ENCODE measurements at regions not wholly inside any gene's neighbourhood (a gene's known extent, or its start where the extent isn't known, plus 50 kb on each side); places are given as distances from the start of the nearest gene placed in this dataset.
"Not testable (repeated sequence)": the region's sequence is repeated elsewhere in the genome, so short reads cannot be mapped to it uniquely, and the experiment has no call there.

DNA sequence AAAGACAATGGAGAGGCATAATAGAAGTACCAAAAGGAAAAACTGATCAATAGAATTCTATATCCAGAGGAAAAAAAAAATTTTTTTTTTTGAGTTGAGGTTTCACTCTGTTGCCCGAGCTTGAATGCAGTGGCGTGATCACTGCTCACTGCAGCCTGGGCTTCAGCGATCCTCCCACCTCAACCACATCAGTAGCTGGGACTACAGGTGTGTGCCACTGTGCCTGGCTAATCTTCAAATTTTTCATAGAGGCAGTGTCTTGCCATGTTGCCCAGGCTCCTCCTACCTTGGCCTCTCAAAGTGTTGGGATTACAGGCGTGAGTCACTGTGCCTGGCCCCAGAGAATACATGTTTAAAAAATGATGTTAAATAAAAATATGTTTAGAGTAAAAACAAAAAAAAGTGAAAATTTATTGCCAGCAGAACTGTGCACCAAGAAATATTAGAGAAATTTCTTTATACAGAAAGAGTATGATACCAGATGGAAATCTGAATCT, 154.3 kb upstream of the ZBTB20 start:
- no peak for DNase-seq
- intact Hi-C loops (cut with DNase I; ENCODE audit: low total_unique reads), result no loop called here
- Histone ChIP-seq H3K9me3 (peaks cover 0 to 4% (median 0%) of the 10 kb centered on the region in 8 donors), H3K4me1 (no peaks in the 10 kb centered on the region), H3K36me3 (no peaks in the 10 kb centered on the region), H3K27me3 (replicated peaks in 1 of 7) (no peaks in the 10 kb centered on the region), H3K4me3 (no peak overlapping the region), H3K27ac (no peak overlapping the region)
- TF ChIP-seq, protein P1, sequence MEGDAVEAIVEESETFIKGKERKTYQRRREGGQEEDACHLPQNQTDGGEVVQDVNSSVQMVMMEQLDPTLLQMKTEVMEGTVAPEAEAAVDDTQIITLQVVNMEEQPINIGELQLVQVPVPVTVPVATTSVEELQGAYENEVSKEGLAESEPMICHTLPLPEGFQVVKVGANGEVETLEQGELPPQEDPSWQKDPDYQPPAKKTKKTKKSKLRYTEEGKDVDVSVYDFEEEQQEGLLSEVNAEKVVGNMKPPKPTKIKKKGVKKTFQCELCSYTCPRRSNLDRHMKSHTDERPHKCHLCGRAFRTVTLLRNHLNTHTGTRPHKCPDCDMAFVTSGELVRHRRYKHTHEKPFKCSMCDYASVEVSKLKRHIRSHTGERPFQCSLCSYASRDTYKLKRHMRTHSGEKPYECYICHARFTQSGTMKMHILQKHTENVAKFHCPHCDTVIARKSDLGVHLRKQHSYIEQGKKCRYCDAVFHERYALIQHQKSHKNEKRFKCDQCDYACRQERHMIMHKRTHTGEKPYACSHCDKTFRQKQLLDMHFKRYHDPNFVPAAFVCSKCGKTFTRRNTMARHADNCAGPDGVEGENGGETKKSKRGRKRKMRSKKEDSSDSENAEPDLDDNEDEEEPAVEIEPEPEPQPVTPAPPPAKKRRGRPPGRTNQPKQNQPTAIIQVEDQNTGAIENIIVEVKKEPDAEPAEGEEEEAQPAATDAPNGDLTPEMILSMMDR (IDR thresholded peaks at IDR 0.05 in 8 of 11, conservative IDR thresholded peaks at IDR 0.05 in 3 of 11), result no peak
- no peak for TF ChIP-seq POLR2A (IDR thresholded peaks at IDR 0.05)
- no peak for TF ChIP-seq POLR2AphosphoS5 (IDR thresholded peaks at IDR 0.05)
- WGBS, 5 donors, result 85 to 93% (median 86%) methylated on average over 4 of the region's 4 CpGs

DNA sequence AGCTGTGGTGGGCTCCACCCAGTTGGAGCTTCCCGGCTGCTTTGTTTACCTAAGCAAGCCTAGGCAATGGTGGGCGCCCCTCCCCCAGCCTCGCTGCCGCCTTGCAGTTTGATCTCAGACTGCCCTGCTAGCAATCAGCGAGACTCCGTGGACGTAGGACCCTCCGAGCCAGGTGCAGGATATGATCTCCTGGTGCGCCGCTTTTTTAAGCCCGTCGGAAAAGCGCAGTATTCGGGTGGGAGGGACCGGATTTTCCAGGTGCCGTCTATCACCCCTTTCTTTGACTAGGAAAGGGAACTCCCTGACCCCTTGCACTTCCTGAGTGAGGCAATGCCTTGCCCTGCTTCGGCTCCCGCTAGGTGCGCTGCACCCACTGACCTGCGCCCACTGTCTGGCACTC, 170.9 kb upstream of the ZBTB20 start:
- H3K27ac ChIP-seq; intact Hi-C loops (cut with DNase I; ENCODE audit: low total_unique reads); DNase-seq; H3K27me3 ChIP-seq (replicated peaks in 1 of 7); H3K36me3 ChIP-seq; H3K9me3 ChIP-seq; H3K4me1 ChIP-seq; H3K4me3 ChIP-seq: not testable (repeated sequence)
- 86 to 90% (median 88%) methylated on average over 12 to 20 of the region's 20 CpGs for WGBS, 5 donors

DNA sequence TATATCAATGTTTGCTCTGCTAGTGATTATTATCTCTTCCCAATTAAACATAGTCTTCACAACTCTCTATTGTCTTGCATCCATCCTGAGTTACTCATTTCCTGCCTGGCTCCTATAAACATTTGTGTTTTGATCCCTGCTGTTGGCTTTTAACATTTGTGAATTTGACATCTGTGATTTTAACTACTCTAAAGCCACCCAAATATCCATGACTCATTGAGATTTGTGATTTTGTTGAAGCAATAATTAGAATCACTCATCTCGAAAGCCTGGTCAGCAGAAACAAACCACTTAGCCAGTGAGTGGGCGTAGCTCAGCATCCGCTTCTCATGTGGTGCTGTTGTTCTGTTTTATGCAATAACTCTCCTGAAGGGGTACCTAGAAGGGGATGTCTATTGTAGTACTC, 174.3 kb upstream of the ZBTB20 start:
- intact Hi-C loops (cut with DNase I; ENCODE audit: low total_unique reads), result no loop called here
- H3K27me3 ChIP-seq (replicated peaks in 1 of 7), result no peaks in the 10 kb centered on the region
- no peak overlapping the region for H3K4me3 ChIP-seq
- TF ChIP-seq POLR2AphosphoS5 (IDR thresholded peaks at IDR 0.05) (no peak), POLR2A (IDR thresholded peaks at IDR 0.05) (no peak)
- TF ChIP-seq, protein P1 (IDR thresholded peaks at IDR 0.05 in 8 of 11, conservative IDR thresholded peaks at IDR 0.05 in 3 of 11), result no peak
- H3K9me3 ChIP-seq, result no peaks in the 10 kb centered on the region
- no peak overlapping the region for H3K27ac ChIP-seq
- H3K36me3 ChIP-seq, result no peaks in the 10 kb centered on the region
- WGBS, 5 donors, result 61 to 79% (median 66%) methylated on average over 3 of the region's 3 CpGs
- DNase-seq, result no peak
- no peaks in the 10 kb centered on the region for H3K4me1 ChIP-seq

DNA sequence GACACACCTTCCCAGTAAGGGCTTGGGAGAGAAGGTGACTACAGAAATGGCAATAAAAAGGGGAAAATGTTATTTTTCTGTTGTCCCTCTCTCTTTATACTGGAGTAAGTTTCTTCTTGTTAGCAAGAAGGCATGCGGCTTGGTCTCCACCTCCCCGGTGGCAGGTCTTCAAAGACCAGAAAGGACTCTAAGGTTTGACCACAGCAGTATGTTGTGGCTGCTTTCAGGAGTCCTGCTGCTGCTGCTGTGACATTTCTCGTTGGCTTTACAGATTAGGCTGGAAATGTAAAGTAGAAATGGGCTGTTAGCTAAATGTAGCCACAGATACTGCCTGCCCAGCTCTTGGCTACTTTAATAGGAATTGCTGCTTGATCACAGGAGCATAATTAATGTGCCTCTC, 175.8 kb upstream of the ZBTB20 start:
- Histone ChIP-seq H3K27me3 (replicated peaks in 1 of 7) (no peaks in the 10 kb centered on the region), H3K4me3 (no peak overlapping the region), H3K9me3 (no peaks in the 10 kb centered on the region), H3K4me1 (no peaks in the 10 kb centered on the region), H3K36me3 (no peaks in the 10 kb centered on the region), H3K27ac (no peak overlapping the region)
- no peak for DNase-seq
- intact Hi-C loops (cut with DNase I; ENCODE audit: low total_unique reads), result no loop called here
- WGBS, 5 donors, result 76 to 81% (median 80%) methylated on average over 3 of the region's 3 CpGs
- TF ChIP-seq, protein P1 (IDR thresholded peaks at IDR 0.05 in 8 of 11, conservative IDR thresholded peaks at IDR 0.05 in 3 of 11), result no peak
- TF ChIP-seq POLR2A (IDR thresholded peaks at IDR 0.05) (no peak), POLR2AphosphoS5 (IDR thresholded peaks at IDR 0.05) (no peak)

DNA sequence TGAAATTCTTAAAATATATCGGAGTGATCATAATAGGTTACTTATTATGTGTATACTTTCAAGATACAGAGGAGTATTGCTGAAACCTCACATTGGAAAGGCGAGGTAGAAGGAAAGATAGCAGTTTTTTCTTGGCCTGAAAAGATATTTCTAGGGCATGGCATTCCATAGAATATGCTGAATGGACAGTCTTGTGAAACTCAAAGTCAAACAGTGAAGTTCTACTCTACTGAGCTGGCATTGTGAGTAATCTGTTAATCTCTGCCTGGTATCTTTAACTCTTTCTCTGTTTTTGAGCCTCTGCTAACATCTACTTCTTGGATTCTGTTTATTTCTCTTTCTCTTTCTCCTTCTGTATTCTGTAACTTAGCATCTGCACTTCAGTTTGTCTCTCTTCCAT, 176.3 kb upstream of the ZBTB20 start:
- intact Hi-C loops (cut with DNase I; ENCODE audit: low total_unique reads), result no loop called here
- TF ChIP-seq POLR2AphosphoS5 (IDR thresholded peaks at IDR 0.05) (no peak), POLR2A (IDR thresholded peaks at IDR 0.05) (no peak)
- Histone ChIP-seq H3K9me3 (no peaks in the 10 kb centered on the region), H3K4me1 (no peaks in the 10 kb centered on the region), H3K27me3 (replicated peaks in 1 of 7) (no peaks in the 10 kb centered on the region), H3K27ac (no peak overlapping the region), H3K4me3 (no peak overlapping the region), H3K36me3 (no peaks in the 10 kb centered on the region)
- DNase-seq, result no peak
- 71 to 89% (median 77%) methylated on average over 2 of the region's 2 CpGs for WGBS, 5 donors

Data from spleen (tissue), 11 donors.